D721Med (cell line): ENCODE measurements at regions not wholly inside any gene's neighbourhood (a gene's known extent, or its start where the extent isn't known, plus 50 kb on each side); places are given as distances from the start of the nearest gene placed in this dataset.

Experiments
- DNase-seq: peaks from one replicate; pipeline ENCODE4 v3.0.0; 2011; ENCODE audit warnings: low spot score; ENCODE audit not compliant: insufficient read length
- FAIRE-seq: peaks from 2 replicates; lab custom pipeline; 2011; peaks lifted over from hg19 to GRCh38; lab: Jason Lieb, UNC
- TF ChIP-seq, protein P1 (sequence below): IDR thresholded peaks from 2 replicates; pipeline ENCODE4 v1.5.1; 2012; ENCODE audit warnings: mild to moderate bottlenecking, control low read depth; ENCODE audit not compliant: insufficient read depth; ENCODE audit errors: missing control alignments

DNA sequence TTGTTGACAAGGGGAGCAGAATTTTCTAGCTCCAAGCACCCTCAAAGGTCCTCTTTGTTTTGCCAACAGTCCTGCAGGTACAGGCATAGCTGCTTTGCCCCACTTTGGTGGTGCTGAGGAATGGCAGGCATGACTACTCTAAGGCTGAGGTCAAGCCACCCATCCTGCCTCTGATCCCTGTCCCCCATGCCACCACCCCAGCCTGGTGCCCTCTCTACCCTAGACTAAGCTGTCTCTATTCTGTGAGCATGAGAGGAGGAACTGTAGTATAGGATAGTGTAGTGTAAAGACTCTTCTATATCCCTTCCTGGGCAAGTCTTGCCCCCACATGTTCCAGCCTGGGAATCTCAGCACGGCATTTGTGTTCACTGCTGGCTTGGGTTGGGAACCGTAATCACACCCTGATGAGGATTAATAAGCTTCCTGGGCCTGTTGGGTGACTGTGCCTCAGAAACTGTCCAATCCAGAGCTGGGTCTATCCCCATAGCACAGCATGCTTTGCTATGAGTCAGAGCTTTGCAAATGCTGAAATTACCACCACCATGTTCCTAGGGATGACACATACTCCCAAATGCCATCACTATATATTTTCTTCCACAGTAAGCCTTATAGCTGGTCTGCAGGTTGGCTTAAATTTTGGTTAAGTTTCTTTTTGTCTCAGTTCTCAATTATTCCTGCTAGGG, 105.7 kb upstream of the PPP2R5A start:
- TF ChIP-seq, protein P1, sequence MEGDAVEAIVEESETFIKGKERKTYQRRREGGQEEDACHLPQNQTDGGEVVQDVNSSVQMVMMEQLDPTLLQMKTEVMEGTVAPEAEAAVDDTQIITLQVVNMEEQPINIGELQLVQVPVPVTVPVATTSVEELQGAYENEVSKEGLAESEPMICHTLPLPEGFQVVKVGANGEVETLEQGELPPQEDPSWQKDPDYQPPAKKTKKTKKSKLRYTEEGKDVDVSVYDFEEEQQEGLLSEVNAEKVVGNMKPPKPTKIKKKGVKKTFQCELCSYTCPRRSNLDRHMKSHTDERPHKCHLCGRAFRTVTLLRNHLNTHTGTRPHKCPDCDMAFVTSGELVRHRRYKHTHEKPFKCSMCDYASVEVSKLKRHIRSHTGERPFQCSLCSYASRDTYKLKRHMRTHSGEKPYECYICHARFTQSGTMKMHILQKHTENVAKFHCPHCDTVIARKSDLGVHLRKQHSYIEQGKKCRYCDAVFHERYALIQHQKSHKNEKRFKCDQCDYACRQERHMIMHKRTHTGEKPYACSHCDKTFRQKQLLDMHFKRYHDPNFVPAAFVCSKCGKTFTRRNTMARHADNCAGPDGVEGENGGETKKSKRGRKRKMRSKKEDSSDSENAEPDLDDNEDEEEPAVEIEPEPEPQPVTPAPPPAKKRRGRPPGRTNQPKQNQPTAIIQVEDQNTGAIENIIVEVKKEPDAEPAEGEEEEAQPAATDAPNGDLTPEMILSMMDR: no peak
- DNase-seq (no peak), FAIRE-seq (no peak)

DNA sequence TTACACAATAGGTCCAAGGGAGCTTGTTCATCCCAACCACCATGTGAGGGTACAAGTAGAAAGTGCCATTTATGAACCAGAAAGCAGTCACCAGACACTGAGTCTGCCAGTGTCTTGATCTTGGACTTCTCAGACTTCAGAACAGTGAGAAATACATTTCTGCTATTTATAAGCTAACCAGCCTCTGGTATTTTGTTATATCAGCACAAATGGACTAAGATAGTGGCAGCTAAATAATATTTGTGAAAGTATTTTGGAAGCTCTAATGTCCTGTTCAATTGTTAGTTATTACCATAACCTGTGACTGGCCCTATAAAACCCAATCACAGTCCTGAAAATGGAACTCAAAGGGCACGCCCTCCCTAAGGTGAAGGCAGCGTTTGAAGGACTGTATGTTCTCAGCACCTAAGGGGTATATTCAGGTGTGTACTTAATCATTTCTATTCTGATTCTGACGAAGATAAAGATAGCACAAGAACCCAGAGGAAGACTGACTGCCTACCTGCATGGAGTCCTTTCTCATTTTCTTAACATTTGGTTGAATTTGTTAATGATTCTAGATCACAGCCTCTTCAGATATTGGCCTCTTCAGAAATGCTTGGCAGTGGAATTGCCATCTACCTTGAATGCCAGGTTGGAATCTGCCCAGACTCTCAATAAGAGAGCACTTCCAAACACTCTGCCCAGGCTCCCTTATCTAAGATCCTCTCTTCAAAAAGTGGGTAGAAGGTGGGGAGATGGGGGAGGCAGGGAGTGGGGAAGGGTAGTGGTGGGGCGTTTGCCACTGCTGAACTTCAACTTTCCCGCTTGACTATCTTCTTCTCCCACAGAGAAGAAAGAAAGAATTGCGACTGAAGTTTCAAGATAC, 104.0 kb upstream of the PPP2R5A start:
- DNase-seq: no peak
- TF ChIP-seq, protein P1: no peak
- no peak for FAIRE-seq

DNA sequence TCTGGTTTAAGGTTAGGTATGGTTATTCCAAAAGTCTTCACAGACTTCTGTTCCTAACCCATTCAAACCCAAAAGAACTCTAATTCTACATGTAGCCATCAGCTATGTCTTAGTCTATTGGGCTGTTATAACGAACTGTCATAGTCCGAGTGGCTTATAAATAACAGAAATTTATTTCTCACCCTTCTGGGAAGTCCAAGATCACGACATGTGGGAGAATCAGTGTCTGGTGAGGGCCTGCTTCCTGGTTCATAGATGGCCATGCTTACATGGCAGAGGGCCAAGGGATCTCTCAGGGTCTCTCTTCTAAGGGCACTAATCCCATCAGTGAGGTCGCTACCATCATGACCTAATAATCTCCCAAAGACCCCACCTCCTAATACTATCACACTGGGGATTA, 103.0 kb upstream of the PPP2R5A start:
- FAIRE-seq: no peak
- DNase-seq: no peak
- TF ChIP-seq, protein P1: no peak

DNA sequence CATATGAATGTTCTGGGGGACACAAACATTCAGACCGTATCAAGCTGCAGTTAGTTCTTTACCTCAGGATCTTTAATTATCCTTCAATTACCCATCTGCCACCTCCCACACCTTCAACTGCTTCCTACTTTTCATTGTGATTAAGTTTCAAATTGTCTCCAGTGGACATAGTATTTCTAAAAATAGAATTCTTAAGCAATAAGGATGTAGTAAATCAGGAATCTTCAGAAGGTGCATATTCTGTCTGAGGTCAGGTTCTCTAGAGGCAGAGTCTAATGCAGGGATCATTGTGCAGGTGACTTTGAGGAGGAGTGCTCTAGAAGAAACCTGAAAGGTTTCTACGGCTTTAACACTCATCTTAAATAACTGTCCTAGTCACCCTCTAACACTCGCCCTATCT, 102.6 kb upstream of the PPP2R5A start:
- TF ChIP-seq, protein P1: no peak
- DNase-seq: no peak
- no peak for FAIRE-seq

DNA sequence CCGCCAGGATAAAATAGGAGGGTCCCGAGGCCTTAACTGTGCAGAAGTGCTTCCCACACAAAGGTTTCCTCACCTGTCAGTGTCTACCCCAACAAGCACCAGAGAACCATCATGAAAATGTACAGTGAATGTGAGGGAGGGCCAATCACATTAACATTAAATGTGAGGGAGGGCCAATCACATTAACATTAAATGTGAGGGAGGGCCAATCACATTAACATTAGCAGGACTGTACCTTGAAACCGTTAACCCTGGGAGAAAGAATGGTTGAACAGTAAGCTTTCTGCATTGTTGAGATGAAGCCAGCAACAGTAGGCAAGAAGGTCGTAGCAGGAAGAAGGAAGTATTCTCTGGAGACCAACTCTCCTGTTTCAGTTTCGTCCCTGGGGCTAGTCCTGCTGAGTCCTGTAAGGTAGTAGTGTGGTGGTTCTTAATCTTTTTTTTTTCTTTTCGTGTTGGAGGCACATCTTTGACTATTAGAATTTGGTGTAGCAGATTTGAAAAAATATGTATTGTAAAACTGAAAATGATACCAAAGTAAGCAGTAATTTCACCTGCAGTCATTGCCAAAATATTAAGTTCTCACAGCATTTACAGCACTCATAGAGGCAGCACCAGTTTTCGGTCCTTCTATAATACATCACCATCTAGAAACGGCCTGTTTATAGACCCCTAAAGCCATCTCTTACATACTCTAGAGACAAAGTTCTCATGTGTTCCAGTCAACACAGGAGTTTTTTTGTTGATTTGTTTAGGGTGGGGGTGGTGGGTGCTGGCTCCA, 98.6 kb upstream of the PPP2R5A start:
- TF ChIP-seq, protein P1: no peak
- no peak for FAIRE-seq
- DNase-seq: no peak

DNA sequence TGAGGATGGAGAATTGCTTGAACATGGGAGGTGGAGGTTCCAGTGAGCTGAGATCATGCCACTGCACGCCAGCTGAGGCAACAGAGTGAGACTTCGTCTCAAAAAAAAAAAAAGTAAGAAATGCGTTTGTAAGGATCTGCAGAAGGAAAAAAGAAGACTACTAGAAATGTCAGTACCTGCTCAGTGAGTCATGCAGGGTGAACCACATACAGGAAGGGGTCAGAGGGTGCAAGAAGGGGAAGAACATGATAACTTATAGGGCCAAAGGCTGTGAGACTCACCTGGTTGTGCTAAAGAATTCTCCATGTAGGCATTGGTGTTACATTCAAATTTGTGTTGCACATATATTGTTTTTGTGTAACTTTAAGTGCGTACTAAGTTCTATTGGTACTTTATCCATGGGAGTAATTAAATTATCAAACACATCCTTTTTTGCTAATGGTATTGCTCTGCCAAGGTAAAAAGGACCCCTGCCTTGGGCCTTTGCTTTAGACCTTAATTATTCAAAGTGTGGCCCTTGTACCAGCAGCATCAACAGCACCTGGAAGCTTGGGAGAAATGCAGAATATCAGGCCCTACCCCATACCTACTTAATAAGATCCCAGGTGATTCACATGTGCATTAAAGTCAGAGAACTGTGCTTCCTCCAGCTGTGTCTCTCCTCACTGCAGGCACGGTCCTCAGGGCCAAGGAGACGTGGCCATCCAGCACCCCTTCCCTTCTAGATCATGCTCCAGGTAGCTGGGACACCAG, 96.4 kb upstream of the PPP2R5A start:
- FAIRE-seq (no peak), DNase-seq (no peak)
- TF ChIP-seq, protein P1: no peak
